ENCODE measurements at regions not wholly inside any gene's neighbourhood (a gene's known extent, or its start where the extent isn't known, plus 50 kb on each side); places are given as distances from the start of the nearest gene placed in this dataset.

- no peak for DNase-seq (ENCODE audit: low read depth in 1 of 2, low spot score in 1 of 2)
Measured at GRCh38 chr22:27540656-27541396, 260.7 kb downstream of the MN1 start.

DNA sequence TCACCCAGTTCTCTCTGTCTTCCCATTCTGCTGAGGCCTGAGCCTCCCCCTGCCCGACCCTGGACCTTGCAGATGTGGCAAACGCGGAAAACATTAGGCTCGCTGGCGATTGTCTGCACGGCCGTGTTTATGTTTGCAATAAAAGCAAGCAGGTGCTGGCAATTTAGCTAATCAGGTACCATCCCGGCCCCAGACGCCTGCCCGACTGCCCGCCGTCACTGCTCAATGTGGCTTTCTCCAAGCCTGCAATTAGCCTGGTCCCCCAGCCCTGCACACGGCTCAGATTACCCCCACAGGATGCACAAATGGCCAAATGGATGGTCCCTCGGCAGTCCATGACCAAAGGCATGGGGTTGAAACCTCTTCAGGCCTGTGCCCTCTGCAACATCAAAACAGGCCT, 259.7 kb downstream of the MN1 start:
- no peak for DNase-seq (ENCODE audit: low read depth in 1 of 2, low spot score in 1 of 2)

DNA sequence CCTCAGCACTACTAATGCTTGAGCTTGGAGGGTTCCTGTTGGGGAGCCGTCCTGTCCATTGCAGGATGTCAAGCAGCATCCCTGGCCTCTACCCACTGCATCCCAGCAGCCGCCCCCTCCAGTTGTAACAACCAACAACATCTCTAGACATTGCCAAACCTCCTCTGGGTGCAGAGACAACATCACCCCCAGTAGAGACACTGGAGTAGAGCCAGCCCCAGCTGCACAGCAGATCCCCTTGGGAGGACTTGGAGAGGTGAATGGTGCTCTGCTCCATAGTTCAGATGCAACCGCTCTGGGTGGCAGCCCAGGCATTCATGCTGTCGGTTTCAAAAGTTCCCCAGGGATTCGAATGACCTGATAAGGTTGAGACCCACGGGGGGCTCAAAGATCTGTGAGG, 259.0 kb downstream of the MN1 start:
- DNase-seq (ENCODE audit: low read depth in 1 of 2, low spot score in 1 of 2) = no peak

DNA sequence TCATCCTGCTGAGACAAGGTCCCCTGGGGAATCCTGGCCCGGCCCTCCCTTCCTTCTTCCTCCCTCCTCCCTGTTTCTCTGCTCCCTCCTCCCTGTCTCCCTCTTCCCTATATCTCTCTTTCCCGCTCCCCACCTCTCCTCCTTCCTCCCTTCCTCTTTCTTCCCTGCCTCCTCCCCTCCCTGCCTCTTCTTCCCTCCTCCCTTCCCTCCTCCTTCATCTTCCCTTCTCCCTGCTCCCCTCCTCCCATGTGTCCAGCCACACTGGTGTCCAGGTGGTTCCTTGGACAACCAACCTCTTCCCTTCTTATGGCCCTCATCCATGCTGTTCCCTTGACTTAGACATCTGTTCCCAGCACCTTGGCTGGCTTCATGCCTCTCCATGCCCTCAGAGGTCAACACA, 258.1 kb downstream of the MN1 start:
- DNase-seq (ENCODE audit: low read depth in 1 of 2, low spot score in 1 of 2) = no peak

- no peak for DNase-seq (ENCODE audit: low read depth in 1 of 2, low spot score in 1 of 2)
Measured at GRCh38 chr22:27545085-27545484, 256.5 kb downstream of the MN1 start.

DNA sequence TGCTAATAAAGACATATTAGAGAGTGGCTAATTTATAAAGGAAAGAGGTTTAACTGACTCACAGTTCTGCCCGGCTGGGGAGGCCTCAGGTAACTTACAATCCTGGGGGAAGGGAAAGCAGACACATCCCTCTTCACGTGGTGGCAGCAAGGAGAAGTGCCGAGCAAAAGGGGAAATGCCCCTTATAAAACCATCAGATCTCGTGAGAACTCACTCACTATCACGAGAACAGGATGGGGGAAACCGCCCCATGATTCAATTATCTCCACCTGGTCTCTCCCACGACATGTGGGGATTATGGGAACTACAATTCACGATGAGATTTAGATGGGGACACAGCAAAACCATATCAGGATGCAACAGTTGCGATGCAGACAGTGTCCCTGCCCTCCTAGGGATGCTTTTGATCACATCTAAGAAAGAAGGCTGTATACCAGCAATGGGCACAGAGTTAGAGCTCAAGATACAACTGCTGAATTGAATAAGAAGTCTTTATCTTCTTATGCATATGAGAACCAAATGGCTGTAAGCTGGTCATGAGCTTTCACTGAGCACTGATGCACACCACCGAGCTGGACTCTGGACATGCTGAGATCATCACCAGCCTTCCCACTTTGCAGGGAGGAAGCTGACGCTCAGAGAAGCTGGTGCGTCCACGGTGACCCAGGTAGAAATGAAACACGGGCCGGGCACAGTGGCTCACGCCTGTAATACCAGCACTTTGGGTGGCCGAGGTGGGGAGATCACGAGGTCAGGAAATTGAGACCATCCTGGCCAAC, 255.2 kb downstream of the MN1 start:
- DNase-seq (ENCODE audit: low read depth in 1 of 2, low spot score in 1 of 2) = no peak

DNA sequence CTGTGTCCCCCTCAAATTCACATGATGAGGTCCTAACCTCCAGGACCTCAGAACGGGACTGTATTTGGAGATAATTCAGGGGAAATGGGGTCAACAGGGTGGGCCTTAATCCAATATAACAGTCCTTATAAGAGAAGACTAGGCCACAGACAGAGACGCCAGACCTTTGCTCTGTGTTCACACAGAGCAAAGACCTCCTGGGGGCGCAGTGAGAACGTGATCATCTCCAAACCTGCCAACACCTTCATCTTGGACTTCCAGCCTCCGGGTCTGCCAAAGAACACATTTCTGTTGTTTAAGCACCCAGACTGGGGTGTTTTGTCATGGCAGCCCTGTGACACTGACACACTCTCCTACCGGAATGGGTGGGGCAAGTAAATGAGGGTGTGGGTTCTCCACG, 250.2 kb downstream of the MN1 start:
- no peak for DNase-seq (ENCODE audit: low read depth in 1 of 2, low spot score in 1 of 2)

GRCh38 chr22:27552176-27552575, 249.4 kb downstream of the MN1 start:
- no peak for DNase-seq (ENCODE audit: low read depth in 1 of 2, low spot score in 1 of 2)

GRCh38 chr22:27552863-27553262, 248.7 kb downstream of the MN1 start:
- no peak for DNase-seq (ENCODE audit: low read depth in 1 of 2, low spot score in 1 of 2)

- no peak for DNase-seq (ENCODE audit: low read depth in 1 of 2, low spot score in 1 of 2)
Measured at GRCh38 chr22:27554106-27554811, 247.3 kb downstream of the MN1 start.

GRCh38 chr22:27554841-27555456, 246.6 kb downstream of the MN1 start:
- DNase-seq (ENCODE audit: low read depth in 1 of 2, low spot score in 1 of 2) = no peak

DNA sequence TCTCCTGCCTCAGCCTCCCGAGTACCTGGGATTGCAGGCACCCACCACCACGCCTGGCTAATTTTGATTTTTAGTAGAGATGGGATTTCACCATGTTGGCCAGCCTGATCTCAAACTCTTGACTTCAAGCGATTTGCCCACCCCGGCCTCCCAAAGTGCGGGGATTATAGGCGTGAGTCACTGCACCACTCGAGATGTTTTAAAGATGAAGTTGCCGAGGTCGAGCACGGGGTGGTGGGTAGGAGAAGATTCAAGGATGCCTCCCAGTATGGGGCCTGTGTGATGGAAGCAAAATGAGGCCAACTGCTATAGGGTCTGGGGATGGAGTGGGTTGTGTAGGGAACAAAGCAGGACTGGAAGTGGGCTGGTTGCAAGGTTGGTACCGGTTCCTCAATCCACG, 245.2 kb downstream of the MN1 start:
- DNase-seq (ENCODE audit: low read depth in 1 of 2, low spot score in 1 of 2) = no peak

- DNase-seq (ENCODE audit: low read depth in 1 of 2, low spot score in 1 of 2) = no peak
Measured at GRCh38 chr22:27557286-27558008, 244.1 kb downstream of the MN1 start.

- no peak for DNase-seq (ENCODE audit: low read depth in 1 of 2, low spot score in 1 of 2)
Measured at GRCh38 chr22:27558658-27559371, 242.7 kb downstream of the MN1 start.

DNA sequence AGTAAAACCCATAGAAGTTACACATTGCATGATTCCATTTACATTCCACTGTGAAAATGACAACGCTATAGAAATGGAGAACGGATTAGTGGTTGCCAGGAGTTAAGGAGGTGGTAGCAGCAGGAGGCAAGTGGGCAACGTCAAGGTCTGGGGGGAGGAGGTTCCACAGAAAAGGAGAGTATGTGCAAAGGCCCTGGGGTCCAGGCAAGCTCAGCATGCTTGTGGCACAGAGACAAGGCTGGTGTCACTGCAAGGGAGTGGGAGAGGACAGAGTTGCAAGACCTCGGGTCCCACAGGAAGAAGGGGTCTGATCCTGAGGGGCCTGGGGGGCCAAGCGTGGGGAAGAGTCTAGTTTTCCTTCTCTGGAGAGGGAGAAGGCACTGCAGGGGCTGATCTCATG, 240.8 kb downstream of the MN1 start:
- no peak for DNase-seq (ENCODE audit: low read depth in 1 of 2, low spot score in 1 of 2)

- no peak for DNase-seq (ENCODE audit: low read depth in 1 of 2, low spot score in 1 of 2)
Measured at GRCh38 chr22:27561286-27561904, 240.2 kb downstream of the MN1 start.

DNA sequence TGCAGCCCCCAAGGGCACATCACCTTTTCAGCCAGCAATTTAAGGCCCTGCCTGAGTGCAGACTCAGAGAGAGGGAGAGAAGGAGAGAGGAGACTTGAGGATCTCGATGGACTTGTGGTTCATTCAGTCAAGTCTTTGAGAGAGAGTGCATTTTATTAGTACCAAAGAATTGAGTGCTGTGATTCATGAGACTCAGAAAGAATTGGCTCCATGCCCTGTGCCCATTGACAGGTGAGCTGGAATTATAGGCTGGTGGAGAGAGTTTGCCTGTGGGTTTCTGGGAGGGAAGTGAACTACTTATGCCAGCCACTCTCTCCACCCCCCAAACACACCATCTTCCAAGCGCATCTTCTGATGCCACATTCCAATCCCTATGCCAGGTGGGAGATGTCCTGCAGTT, 236.8 kb downstream of the MN1 start:
- DNase-seq (ENCODE audit: low read depth in 1 of 2, low spot score in 1 of 2) = no peak

- no peak for DNase-seq (ENCODE audit: low read depth in 1 of 2, low spot score in 1 of 2)
Measured at GRCh38 chr22:27566602-27567001, 235.0 kb downstream of the MN1 start.

GRCh38 chr22:27568265-27568664, 233.3 kb downstream of the MN1 start:
- no peak for DNase-seq (ENCODE audit: low read depth in 1 of 2, low spot score in 1 of 2)

Measured in stimulated activated CD4-positive, alpha-beta T cell treated with anti-CD3 and anti-CD28 coated beads, Interleukin-15, amount 100 ng/mL, for 1 hour (primary cell).